Neural cell (in vitro differentiated cells): ENCODE measurements at regions not wholly inside any gene's neighbourhood (a gene's known extent, or its start where the extent isn't known, plus 50 kb on each side); places are given as distances from the start of the nearest gene placed in this dataset.
A peak's percentile ranks its signal among the peaks of the same experiment; 100 is the strongest.

Source experiments
- H2AFZ ChIP-seq: fragments of 200-600, 300-800 bp; sonication (generic), shearing (Covaris generic); 2 replicates; pipeline ENCODE4 v1.6.0; 2014; ENCODE audit warnings: low read depth, mild to moderate bottlenecking, antibody characterized with exemption, low read length, moderate library complexity
- H3F3A ChIP-seq: fragments of 200-600 bp; shearing (Covaris generic); 2 replicates; pipeline ENCODE4 v1.6.1; 2016; ENCODE audit warnings: mild to moderate bottlenecking, moderate library complexity, mixed read lengths, antibody characterized with exemption, low read length; ENCODE audit not compliant: insufficient read depth, poor library complexity, severe bottlenecking
- H3K27ac ChIP-seq: fragments of 200-600, 300-800 bp; sonication (generic), shearing (Covaris generic); 2 replicates; pipeline ENCODE4 v1.5.1; 2014; ENCODE audit warnings: mild to moderate bottlenecking, low read length, moderate library complexity
- H3K27me3 ChIP-seq: fragments of 300-800, 200-600 bp; sonication (generic), shearing (Covaris generic); 2 replicates; pipeline ENCODE4 v1.6.0; 2014; ENCODE audit warnings: mild to moderate bottlenecking, low read depth, low read length, moderate library complexity; ENCODE audit not compliant: insufficient read depth
- H3K36me3 ChIP-seq: fragments of 300-800, 200-600 bp; sonication (generic), shearing (Covaris generic); 2 replicates; pipeline ENCODE4 v1.5.1; 2014; ENCODE audit warnings: mild to moderate bottlenecking, antibody characterized with exemption, low read length, moderate library complexity; ENCODE audit not compliant: insufficient read depth
- H3K4me2 ChIP-seq: fragments of 300-800, 200-600 bp; sonication (generic), shearing (Covaris generic); 2 replicates; pipeline ENCODE4 v1.6.0; 2014; ENCODE audit warnings: mild to moderate bottlenecking, low read length
- H3K4me3 ChIP-seq: fragments of 300-800, 200-600 bp; sonication (generic), shearing (Covaris generic); 2 replicates; pipeline ENCODE4 v1.5.1; 2014; ENCODE audit warnings: mild to moderate bottlenecking, low read length, moderate library complexity
- H3K79me2 ChIP-seq: fragments of 200-600 bp; shearing (Covaris generic); replicated peaks from 2 replicates; pipeline ENCODE4 v1.6.0; 2014; ENCODE audit warnings: mild to moderate bottlenecking, low read length, moderate library complexity; ENCODE audit not compliant: insufficient read depth
- H3K9ac ChIP-seq: fragments of 300-800, 200-600 bp; sonication (generic), shearing (Covaris generic); 2 replicates; pipeline ENCODE4 v1.6.1; 2016; ENCODE audit warnings: mild to moderate bottlenecking, low read length, mixed read lengths
- H3K9me2 ChIP-seq: fragments of 200-600 bp; shearing (Covaris generic); 2 replicates; pipeline ENCODE4 v1.6.1; 2016; ENCODE audit warnings: mild to moderate bottlenecking, low read length, mixed read lengths; ENCODE audit not compliant: insufficient read depth
- H3K9me3 ChIP-seq: fragments of 200-600, 300-800 bp; sonication (generic), shearing (Covaris generic); 2 replicates; pipeline ENCODE4 v1.6.1; 2016; ENCODE audit warnings: mild to moderate bottlenecking, mixed run types, low read length, moderate library complexity, mixed read lengths
- H4K20me1 ChIP-seq: fragments of 200-600 bp; shearing (Covaris generic); 2 replicates; pipeline ENCODE4 v1.6.1; 2016; ENCODE audit warnings: mild to moderate bottlenecking, mixed run types; ENCODE audit not compliant: insufficient read depth
- CTCF ChIP-seq: fragments of 450-650 bp; IDR thresholded peaks from 2 replicates; pipeline ENCODE4 v1.5.1; 2014; ENCODE audit warnings: antibody characterized with exemption, mild to moderate bottlenecking, moderate library complexity; ENCODE audit not compliant: poor library complexity, severe bottlenecking
- EP300 ChIP-seq: fragments of 450-650 bp; conservative IDR thresholded peaks from 2 replicates; pipeline ENCODE4 v1.6.1; 2014; ENCODE audit warnings: antibody characterized with exemption, mild to moderate bottlenecking, moderate library complexity; ENCODE audit not compliant: poor library complexity, severe bottlenecking
- EZH2 ChIP-seq: fragments of 200-600, 300-800 bp; shearing (Covaris generic), sonication (generic); IDR thresholded peaks from 2 replicates; pipeline ENCODE4 v1.6.1; 2014; ENCODE audit warnings: antibody characterized with exemption, low read length, borderline replicate concordance, mild to moderate bottlenecking; ENCODE audit not compliant: insufficient read depth, poor library complexity, severe bottlenecking
- MXI1 ChIP-seq: fragments of 450-650 bp; conservative IDR thresholded peaks from 2 replicates; pipeline ENCODE4 v1.6.1; 2014; ENCODE audit warnings: antibody characterized with exemption, mild to moderate bottlenecking; ENCODE audit not compliant: poor library complexity, severe bottlenecking
- POLR2AphosphoS5 ChIP-seq: IDR thresholded peaks from 2 replicates; pipeline ENCODE4 v1.6.1; 2012
- RAD21 ChIP-seq: fragments of 450-650 bp; conservative IDR thresholded peaks from 2 replicates; pipeline ENCODE4 v1.6.1; 2014; ENCODE audit warnings: antibody characterized with exemption, mild to moderate bottlenecking, moderate library complexity
- REST ChIP-seq: IDR thresholded peaks from 2 replicates; pipeline ENCODE4 v1.6.1; 2012; ENCODE audit warnings: borderline replicate concordance
- SMC3 ChIP-seq: fragments of 450-650 bp; conservative IDR thresholded peaks from 2 replicates; pipeline ENCODE4 v1.6.1; 2014; ENCODE audit warnings: antibody characterized with exemption, mild to moderate bottlenecking, moderate library complexity; ENCODE audit not compliant: poor library complexity
- TAF1 ChIP-seq: IDR thresholded peaks from 2 replicates; pipeline ENCODE4 v1.6.1; 2012; ENCODE audit warnings: low read depth

- no peaks in the 10 kb centered on the region for H3K9me3 ChIP-seq
Measured at GRCh38 chr2:2875831-2876230, 501.8 kb downstream of the EIPR1 start.

GRCh38 chr2:2875296-2875695, 502.3 kb downstream of the EIPR1 start:
- H3F3A ChIP-seq, result no peaks in the 10 kb centered on the region
- peak overlapping the region; percentile 74 for H3K9ac ChIP-seq
- no peak overlapping the region for H3K4me2 ChIP-seq
- H3K79me2 ChIP-seq, result no peaks in the 10 kb centered on the region
- H3K36me3 ChIP-seq, result no peaks in the 10 kb centered on the region
- no peaks in the 10 kb centered on the region for H3K9me2 ChIP-seq
- H3K27me3 ChIP-seq, result no peaks in the 10 kb centered on the region
- H3K9me3 ChIP-seq, result no peaks in the 10 kb centered on the region
- H2AFZ ChIP-seq, result no peak overlapping the region
- peak overlapping the region; percentile 97 for H3K27ac ChIP-seq
- no peak overlapping the region for H3K4me3 ChIP-seq
- no peaks in the 10 kb centered on the region for H4K20me1 ChIP-seq
- TF ChIP-seq REST, result no peak
- TF ChIP-seq CTCF, result no peak
- no peak for TF ChIP-seq POLR2AphosphoS5
- TF ChIP-seq SMC3, result no peak
- TF ChIP-seq RAD21, result no peak
- TF ChIP-seq EZH2, result no peak

More at GRCh38 chr2:2875831-2876230, 501.8 kb downstream of the EIPR1 start:
- TF ChIP-seq MXI1 (no peak), RAD21 (no peak), EP300 (no peak), REST (no peak), SMC3 (no peak), EZH2 (no peak), POLR2AphosphoS5 (no peak), CTCF (no peak), TAF1 (no peak)
- Histone ChIP-seq H3K9ac (peak overlapping the region; percentile 74), H3K4me3 (peak overlapping the region; percentile 53), H3K27ac (peak overlapping the region; percentile 97), H3K36me3 (no peaks in the 10 kb centered on the region), H2AFZ (no peak overlapping the region), H3K9me2 (no peaks in the 10 kb centered on the region), H3K79me2 (no peaks in the 10 kb centered on the region), H4K20me1 (no peaks in the 10 kb centered on the region), H3F3A (no peaks in the 10 kb centered on the region), H3K4me2 (no peak overlapping the region), H3K27me3 (no peaks in the 10 kb centered on the region)
